DOHH2 (cell line): ENCODE measurements at regions not wholly inside any gene's neighbourhood (a gene's known extent, or its start where the extent isn't known, plus 50 kb on each side); places are given as distances from the start of the nearest gene placed in this dataset.

Experiments used
- EZH2phosphoT487 ChIP-seq: fragments of 200-600 bp; sonication (generic); IDR thresholded peaks from 2 replicates; pipeline ENCODE4 v1.6.1; 2017; ENCODE audit warnings: borderline replicate concordance, mild to moderate bottlenecking, antibody characterized with exemption, low read length, moderate library complexity, mixed read lengths
- TF ChIP-seq, protein P1 (sequence below): fragments of 200-600 bp; sonication (generic); IDR thresholded peaks from one replicate; pipeline ENCODE4 v1.5.1; 2014; ENCODE audit warnings: antibody characterized with exemption, mild to moderate bottlenecking, low read depth, low read length; ENCODE audit not compliant: poor library complexity, severe bottlenecking

DNA sequence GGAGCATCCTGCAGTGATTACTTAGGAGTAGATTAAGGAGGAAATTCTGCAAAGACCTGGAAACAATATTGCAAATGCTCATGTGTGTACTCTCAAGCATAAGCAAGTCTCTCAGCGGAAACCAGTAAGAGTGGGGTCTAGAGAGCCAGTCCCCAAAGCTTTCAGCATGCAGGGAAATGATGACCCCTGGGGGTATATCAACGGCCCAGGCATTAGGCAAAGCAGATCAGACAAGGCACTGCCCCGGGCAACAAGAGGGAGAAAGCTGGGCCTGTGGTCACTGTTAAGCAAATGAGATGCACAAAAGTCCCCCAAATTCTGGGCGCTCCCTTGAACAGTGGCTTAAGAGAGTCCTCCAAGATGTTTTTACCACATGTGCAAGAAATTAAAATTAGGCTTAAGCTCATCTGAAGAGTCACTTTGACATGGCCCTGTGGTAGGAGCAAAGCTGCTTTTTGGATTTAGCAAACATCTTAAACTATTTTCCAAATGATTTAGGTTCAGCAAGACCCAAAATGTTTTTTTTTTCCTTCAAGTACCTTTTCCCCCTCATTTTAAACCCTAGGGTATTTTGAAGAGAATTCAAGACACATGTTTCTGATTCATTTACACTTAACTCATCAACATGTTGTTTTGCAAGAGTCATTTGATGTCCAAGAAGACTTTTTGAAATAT lies 457.1 kb upstream of the TBX3 start:
- TF ChIP-seq, protein P1, sequence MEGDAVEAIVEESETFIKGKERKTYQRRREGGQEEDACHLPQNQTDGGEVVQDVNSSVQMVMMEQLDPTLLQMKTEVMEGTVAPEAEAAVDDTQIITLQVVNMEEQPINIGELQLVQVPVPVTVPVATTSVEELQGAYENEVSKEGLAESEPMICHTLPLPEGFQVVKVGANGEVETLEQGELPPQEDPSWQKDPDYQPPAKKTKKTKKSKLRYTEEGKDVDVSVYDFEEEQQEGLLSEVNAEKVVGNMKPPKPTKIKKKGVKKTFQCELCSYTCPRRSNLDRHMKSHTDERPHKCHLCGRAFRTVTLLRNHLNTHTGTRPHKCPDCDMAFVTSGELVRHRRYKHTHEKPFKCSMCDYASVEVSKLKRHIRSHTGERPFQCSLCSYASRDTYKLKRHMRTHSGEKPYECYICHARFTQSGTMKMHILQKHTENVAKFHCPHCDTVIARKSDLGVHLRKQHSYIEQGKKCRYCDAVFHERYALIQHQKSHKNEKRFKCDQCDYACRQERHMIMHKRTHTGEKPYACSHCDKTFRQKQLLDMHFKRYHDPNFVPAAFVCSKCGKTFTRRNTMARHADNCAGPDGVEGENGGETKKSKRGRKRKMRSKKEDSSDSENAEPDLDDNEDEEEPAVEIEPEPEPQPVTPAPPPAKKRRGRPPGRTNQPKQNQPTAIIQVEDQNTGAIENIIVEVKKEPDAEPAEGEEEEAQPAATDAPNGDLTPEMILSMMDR = no peak
- TF ChIP-seq EZH2phosphoT487 = no peak
